ENCODE measurements at regions not wholly inside any gene's neighbourhood (a gene's known extent, or its start where the extent isn't known, plus 50 kb on each side); places are given as distances from the start of the nearest gene placed in this dataset.
"Not testable (repeated sequence)": the region's sequence is repeated elsewhere in the genome, so short reads cannot be mapped to it uniquely, and the experiment has no call there.

DNA sequence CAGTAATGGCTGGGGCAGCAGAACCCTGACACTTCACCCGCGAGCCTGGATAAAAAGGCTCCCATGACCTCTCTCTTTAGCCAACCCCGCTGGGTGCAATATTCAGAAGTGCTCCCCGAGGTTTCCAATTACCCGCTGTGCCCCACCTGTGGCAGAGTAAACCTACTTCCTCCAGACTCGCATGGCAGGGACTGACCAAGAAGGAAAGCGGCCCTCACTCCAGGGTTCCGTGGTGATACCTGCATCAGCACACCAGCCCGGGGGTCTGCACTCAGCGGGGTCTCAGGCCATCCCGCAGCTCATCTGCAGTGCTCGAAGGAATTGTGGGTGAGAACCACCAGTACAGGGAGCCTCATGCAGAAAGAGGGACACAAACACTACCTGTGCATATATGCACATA, 136.3 kb upstream of the FMN2 start:
- Mint-ChIP-seq H3K27me3 (peaks cover 5% of the 10 kb centered on the region), H3K4me3 (no peak overlapping the region), H3K4me1 (no peaks in the 10 kb centered on the region), H3K36me3 (no peaks in the 10 kb centered on the region), H3K27ac (no peak overlapping the region), H3K9me3 (ENCODE audit: low read depth) (no peaks in the 10 kb centered on the region)
- no peak for DNase-seq
- CTCF ChIA-PET: no interaction called here
- no peak for ATAC-seq

DNA sequence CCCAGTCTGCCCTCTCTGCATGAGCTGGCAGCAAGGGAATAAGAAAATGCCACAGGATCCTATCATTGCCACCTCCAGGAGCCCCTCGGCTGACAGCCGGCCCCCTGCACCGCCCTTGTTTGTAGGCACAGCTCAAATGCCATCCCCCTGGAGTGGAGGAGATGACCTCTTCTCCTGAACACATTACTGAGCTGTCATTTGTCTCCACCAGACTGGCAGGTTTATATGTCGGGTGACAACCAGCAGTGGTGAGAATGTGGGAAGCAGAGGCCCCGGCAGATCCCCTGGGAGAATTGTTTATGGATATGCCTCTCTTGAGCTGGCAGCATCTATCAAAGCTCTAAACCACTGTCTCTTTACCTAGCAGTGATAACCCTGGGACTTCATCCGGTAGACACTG, 135.4 kb upstream of the FMN2 start:
- H3K4me1 Mint-ChIP-seq: no peaks in the 10 kb centered on the region
- no peak overlapping the region for H3K27ac Mint-ChIP-seq
- CTCF ChIA-PET: no interaction called here
- no peaks in the 10 kb centered on the region for H3K9me3 Mint-ChIP-seq (ENCODE audit: low read depth)
- H3K4me3 Mint-ChIP-seq: no peak overlapping the region
- H3K27me3 Mint-ChIP-seq: peaks cover 7% of the 10 kb centered on the region
- no peaks in the 10 kb centered on the region for H3K36me3 Mint-ChIP-seq
- DNase-seq: no peak
- no peak for ATAC-seq

DNA sequence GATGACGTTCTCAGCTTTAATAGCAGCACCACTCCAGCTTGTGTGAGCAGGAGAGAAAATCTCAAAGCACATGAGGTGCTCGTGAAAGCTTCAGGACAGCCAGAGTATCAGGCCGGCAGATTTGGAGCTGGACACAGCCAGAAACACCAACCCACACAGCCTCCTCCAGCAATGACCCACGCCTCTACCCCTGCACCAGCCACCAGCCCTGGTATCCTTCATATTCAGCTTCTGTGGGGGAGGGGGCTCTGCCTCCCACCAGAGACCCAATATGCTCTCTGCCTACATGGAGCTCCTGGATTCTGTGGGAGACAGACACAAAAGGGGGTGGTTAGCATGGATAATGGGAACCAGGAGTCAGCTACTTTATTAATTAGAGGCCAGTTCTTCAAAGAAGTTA, 133.6 kb upstream of the FMN2 start:
- Mint-ChIP-seq H3K27me3 (peaks cover 7% of the 10 kb centered on the region), H3K9me3 (ENCODE audit: low read depth) (no peaks in the 10 kb centered on the region), H3K27ac (no peak overlapping the region), H3K36me3 (no peaks in the 10 kb centered on the region), H3K4me1 (no peaks in the 10 kb centered on the region), H3K4me3 (no peak overlapping the region)
- ATAC-seq (no peak), DNase-seq (no peak)
- CTCF ChIA-PET: interaction anchor here (0.9 kb wide), 1 partner anchor 19 kb away, joined by 4 read pairs; no protein-coding TSS in a partner anchor

DNA sequence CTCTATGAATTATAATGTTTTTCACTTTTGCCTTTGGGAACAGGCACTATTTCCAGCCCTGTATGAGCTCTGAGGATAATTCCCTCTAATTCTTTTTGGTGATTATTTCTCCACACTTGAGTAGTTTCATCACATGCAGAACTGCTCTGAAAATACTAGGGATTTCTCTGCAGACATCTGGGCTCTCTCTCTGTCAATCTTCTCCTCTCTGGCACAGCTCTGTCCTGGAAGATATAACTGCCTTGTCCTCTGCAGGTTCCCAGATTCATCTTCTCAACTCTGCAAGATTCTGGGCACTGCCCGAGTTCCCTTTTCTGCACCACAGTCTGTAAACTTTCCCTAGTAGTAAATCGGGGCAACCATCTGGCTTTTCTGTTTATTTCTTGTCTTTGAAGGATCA, 131.3 kb upstream of the FMN2 start:
- Mint-ChIP-seq H3K4me1 (no peaks in the 10 kb centered on the region), H3K27ac (no peak overlapping the region), H3K36me3 (no peaks in the 10 kb centered on the region), H3K9me3 (ENCODE audit: low read depth) (no peaks in the 10 kb centered on the region), H3K27me3 (peaks cover 7% of the 10 kb centered on the region), H3K4me3 (no peak overlapping the region)
- DNase-seq: no peak
- CTCF ChIA-PET: interaction anchor here (1.7 kb wide), 1 partner anchor 15 kb away, joined by 5 read pairs; no protein-coding TSS in a partner anchor
- ATAC-seq: no peak

DNA sequence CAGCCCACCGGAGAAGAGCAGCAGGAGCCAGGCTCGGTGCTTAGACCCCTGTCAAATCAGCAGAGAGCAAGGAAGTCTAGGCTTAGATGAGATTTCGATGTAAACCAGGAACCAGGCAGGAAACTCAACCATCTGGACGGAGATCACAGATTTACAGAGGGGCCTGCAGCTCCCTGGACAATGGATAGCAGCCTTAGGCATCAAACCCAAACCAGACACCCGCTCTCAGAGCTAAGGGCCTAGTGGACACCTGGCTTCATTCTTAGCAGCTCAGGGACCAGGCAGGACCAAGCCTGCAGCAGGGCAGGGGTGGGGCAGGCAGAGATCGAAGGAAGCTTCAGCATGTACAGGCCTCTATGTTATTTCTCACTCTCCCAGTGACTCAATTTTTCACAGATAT, 127.8 kb upstream of the FMN2 start:
- H3K27me3 Mint-ChIP-seq: peaks cover 8% of the 10 kb centered on the region
- ATAC-seq (no peak), DNase-seq (no peak)
- H3K27ac Mint-ChIP-seq: no peak overlapping the region
- no peaks in the 10 kb centered on the region for H3K9me3 Mint-ChIP-seq (ENCODE audit: low read depth)
- no peak overlapping the region for H3K4me3 Mint-ChIP-seq
- CTCF ChIA-PET: no interaction called here
- no peaks in the 10 kb centered on the region for H3K36me3 Mint-ChIP-seq
- H3K4me1 Mint-ChIP-seq: no peaks in the 10 kb centered on the region

DNA sequence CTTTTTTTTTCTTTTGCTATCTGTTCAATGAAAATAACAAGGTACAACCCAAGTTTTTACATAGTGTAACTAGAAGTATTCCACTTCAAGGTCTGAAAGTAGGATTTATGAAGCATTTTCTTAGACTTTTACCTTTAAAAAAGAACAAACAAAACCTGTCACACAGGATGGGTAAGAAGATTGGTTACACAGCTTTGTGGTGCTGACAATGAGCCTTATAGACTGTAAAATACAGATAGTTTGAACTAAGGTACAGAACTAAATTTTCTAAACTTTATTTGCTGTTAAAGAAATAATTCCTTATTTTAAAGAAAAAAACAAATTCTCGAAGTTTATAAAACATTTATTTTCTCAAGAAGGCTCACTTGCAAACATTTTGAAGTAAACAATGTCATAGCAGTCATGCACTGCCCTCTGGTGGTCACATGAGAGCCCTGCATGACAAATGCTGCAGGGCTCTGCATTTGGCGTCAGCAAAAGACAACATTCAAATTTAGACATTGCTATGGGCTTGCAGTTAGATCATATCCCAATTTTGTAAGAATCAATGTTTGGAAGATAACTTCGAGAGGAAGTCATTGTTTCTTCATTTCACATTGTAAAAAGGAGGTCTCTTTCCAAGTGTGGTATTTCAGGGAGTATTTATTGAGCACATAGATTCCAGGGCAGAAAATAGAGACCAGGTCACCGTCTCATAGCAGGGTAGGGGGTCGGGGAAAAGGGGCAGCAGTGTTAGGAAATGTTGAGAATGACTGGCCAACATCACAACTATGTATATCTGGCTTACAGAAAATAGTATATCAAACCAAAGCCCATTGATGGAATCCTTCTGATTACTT, 115.3 kb upstream of the FMN2 start:
- CTCF ChIA-PET: interaction anchor here (0.5 to 3.2 kb wide), 4 partner anchors 16 to 24 kb away, joined by 3 to 19 read pairs (median 4); no protein-coding TSS in a partner anchor
- ATAC-seq: no peak
- no peak overlapping the region for H3K27ac Mint-ChIP-seq
- H3K4me3 Mint-ChIP-seq: no peak overlapping the region
- DNase-seq: peak; percentile 62
- no peaks in the 10 kb centered on the region for H3K4me1 Mint-ChIP-seq
- H3K36me3 Mint-ChIP-seq: peaks cover 1% of the 10 kb centered on the region
- H3K27me3 Mint-ChIP-seq: no peaks in the 10 kb centered on the region
- H3K9me3 Mint-ChIP-seq (ENCODE audit: low read depth): peaks cover 6% of the 10 kb centered on the region

DNA sequence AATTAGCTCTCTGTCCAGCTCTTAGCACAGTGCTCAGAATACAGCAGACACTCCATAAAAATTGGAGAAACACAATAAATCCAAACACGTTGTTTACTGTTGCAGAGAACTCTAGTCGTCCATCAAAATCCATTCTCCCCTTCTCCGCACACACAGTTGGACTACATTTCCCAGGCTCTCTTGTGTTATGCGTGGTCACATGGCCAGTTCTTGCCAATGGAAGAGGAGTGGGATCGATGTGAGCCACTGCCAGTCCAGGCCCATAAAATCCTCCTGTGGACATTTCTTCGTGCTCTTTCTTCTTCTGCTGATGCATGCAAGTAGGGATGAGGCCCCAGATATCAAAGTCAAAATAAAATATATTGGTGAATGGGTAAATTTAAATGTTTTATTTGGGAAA, 114.3 kb upstream of the FMN2 start:
- no peak for DNase-seq
- Mint-ChIP-seq H3K9me3 (ENCODE audit: low read depth) (peaks cover 6% of the 10 kb centered on the region), H3K27me3 (no peaks in the 10 kb centered on the region), H3K4me1 (no peaks in the 10 kb centered on the region), H3K27ac (no peak overlapping the region), H3K4me3 (no peak overlapping the region), H3K36me3 (peaks cover 1% of the 10 kb centered on the region)
- no peak for ATAC-seq
- CTCF ChIA-PET: interaction anchor here (1.7 to 3.2 kb wide), 2 partner anchors 19 to 25 kb away, joined by 4 to 19 read pairs; no protein-coding TSS in a partner anchor

DNA sequence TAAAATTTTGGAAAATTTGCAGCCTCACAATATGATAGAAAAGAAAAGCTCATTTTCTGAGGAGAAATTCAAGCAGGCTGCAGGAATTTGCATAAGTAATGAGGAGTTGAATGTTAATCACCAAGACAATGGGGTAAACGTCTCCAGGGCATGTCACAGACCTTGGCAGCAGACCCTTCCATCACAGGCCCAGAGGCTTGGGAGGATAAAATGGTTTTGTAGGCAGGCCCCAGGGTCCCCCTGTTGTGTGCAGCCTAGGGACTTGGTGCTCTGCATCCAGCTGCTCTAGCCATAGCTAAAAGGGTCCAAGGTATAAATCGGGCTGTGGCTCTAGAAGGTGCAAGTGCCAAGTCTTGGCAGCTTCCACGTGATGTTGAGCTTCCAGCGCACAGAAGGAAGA, 112.2 kb upstream of the FMN2 start:
- CTCF ChIA-PET: no interaction called here
- Mint-ChIP-seq H3K36me3 (peaks cover 1% of the 10 kb centered on the region), H3K27me3 (no peaks in the 10 kb centered on the region), H3K9me3 (ENCODE audit: low read depth) (peaks cover 13% of the 10 kb centered on the region), H3K4me3 (no peak overlapping the region), H3K27ac (no peak overlapping the region), H3K4me1 (no peaks in the 10 kb centered on the region)
- no peak for ATAC-seq
- no peak for DNase-seq

DNA sequence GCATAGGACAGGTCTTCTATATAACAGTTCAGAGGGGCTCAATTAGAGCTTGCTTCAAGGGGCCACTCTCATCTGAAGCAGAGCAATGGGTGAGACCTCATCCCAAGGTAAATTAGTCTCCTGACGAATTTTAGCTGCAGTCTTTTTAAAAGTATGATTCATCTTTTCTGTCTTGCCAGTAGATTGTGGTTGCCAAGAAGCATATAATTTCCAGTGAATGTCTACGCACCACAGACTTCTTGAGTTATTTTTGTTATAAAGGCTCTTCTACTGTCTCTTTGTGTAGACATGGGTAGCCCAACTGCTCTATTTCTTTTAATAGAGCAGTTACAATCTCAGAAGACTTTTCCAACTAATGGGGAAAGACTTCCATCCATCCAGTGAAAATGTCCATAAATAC, 108.9 kb upstream of the FMN2 start:
- Mint-ChIP-seq H3K4me3 (no peak overlapping the region), H3K36me3 (peaks cover 1% of the 10 kb centered on the region), H3K9me3 (ENCODE audit: low read depth) (peaks cover 21% of the 10 kb centered on the region), H3K4me1 (no peaks in the 10 kb centered on the region), H3K27me3 (no peaks in the 10 kb centered on the region), H3K27ac (no peak overlapping the region)
- DNase-seq (no peak), ATAC-seq (no peak)
- CTCF ChIA-PET: no interaction called here

DNA sequence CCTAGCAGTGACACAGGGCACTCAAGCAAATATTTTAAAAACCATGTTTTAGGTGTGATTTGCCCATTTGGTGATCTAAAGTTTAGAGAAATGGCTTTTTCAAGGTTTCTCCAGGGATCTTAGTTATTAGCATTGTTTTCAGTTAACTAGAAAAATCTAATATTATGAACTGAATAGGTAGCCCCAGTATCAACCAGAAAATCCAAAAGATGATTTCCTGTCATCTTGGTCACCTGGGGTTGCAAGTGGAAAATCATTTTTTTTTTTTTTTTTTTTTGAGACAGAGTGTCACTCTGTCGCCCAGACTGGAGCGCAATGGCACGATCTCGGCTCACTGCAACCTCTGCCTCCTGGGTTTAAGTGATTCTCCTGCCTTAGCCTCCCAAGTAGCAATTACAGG, 106.6 kb upstream of the FMN2 start:
- no peak overlapping the region for H3K27ac Mint-ChIP-seq
- H3K4me1 Mint-ChIP-seq: no peaks in the 10 kb centered on the region
- ATAC-seq: no peak
- H3K36me3 Mint-ChIP-seq: no peaks in the 10 kb centered on the region
- no peaks in the 10 kb centered on the region for H3K27me3 Mint-ChIP-seq
- DNase-seq: no peak
- H3K4me3 Mint-ChIP-seq: no peak overlapping the region
- H3K9me3 Mint-ChIP-seq (ENCODE audit: low read depth): peaks cover 15% of the 10 kb centered on the region
- CTCF ChIA-PET: no interaction called here

DNA sequence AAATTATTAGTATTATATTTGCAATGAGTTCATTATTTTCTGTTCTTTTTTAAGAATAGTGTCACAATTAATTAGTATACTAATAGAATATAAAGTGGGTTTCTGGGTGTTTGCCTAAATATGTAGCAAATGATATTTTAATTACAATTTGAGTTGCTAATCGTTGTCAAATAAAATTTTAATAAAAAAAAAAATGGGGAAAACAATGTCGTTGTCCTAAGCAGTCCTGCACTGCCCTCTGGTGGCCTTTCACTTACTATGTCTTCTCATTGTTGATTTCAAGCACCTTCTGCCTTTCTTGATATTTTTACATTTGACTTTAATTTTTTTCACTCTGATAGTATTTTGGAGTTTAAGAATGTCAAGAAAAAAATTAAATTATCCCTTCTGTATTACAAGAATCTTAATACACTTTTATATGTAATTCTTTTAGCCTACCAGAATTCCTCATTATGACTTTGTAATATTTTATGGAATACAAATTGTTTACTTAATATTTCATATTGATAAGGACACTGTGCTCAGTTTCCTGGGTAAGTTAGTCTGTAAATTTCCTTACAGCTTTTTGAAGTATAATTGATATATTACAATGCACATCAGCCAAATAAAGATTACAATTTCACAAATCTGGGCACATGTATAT, 104.5 kb upstream of the FMN2 start:
- Mint-ChIP-seq H3K4me3 (no peak overlapping the region), H3K9me3 (ENCODE audit: low read depth) (peaks cover 15% of the 10 kb centered on the region), H3K27me3 (no peaks in the 10 kb centered on the region), H3K4me1 (no peaks in the 10 kb centered on the region), H3K27ac (no peak overlapping the region), H3K36me3 (no peaks in the 10 kb centered on the region)
- ATAC-seq (no peak), DNase-seq (peak; percentile 43)
- CTCF ChIA-PET: no interaction called here

DNA sequence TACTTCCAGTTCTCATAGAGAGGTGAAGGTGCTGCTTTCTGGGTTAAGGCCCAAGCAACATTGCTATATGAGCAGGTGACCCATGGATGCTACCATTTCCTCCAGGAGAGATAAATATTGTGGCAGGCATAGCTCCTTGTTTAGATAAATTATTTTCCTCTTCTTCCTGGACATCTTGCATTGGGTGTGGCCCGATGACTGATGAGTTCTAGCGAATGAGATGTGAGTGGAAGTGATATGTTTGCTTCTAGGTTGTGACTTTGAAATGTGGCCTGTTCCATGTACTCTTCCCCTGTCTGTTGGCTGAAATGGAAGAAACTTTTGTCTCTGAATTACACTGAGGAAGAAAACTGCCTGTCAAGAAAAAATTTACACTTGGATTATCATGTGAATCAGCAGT, 101.7 kb upstream of the FMN2 start:
- CTCF ChIA-PET: no interaction called here
- Mint-ChIP-seq H3K4me1 (no peaks in the 10 kb centered on the region), H3K4me3 (no peak overlapping the region), H3K9me3 (ENCODE audit: low read depth) (peaks cover 7% of the 10 kb centered on the region), H3K27me3 (peaks cover 9% of the 10 kb centered on the region), H3K36me3 (no peaks in the 10 kb centered on the region), H3K27ac (no peak overlapping the region)
- DNase-seq (no peak), ATAC-seq (no peak)

DNA sequence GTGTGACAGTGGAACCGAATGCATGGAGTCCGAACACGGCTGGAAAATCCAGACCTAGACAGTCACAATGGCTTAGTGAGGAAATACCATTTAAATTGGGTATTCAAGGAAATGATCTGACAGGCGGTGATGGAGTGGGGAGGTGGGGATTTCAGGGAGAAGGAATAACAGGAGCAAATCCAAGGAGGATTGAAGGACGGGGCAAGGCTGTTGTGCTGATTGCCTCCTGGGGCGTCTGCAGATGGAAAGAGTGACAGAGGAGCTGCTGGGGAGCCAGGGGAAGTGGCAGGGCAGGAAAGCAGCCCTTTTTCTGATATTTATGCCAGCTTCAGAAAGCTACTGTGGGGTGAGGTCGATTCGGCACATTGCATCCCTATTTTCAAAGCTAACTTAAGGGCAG, 99.1 kb upstream of the FMN2 start:
- ATAC-seq; DNase-seq; H3K4me3 Mint-ChIP-seq; H3K27ac Mint-ChIP-seq; H3K9me3 Mint-ChIP-seq (ENCODE audit: low read depth); CTCF ChIA-PET; H3K4me1 Mint-ChIP-seq; H3K36me3 Mint-ChIP-seq: not testable (repeated sequence)
- H3K27me3 Mint-ChIP-seq: peaks cover 27% of the 10 kb centered on the region

DNA sequence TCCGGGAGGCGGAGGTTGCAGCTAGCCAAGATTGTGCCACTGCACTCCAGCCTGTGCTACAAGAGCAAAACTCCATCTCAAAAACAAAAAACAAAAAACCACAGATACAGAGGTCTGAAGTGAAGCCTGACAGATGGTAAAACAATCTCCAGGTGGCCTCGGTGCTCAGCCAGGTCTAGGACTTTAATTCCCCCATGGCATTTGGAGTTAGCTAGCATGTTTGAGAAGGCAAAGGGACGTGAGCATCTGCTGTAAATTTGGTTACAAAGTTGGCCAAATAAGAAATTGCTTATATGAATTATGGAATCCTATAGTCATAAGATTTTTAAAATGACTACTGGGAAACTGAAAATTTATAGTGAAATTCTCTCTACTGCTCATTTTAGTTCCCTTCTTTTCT, 98.3 kb upstream of the FMN2 start:
- Mint-ChIP-seq H3K36me3 (peaks cover 2% of the 10 kb centered on the region), H3K9me3 (ENCODE audit: low read depth) (no peaks in the 10 kb centered on the region), H3K4me3 (no peak overlapping the region), H3K4me1 (peaks cover 2% of the 10 kb centered on the region), H3K27ac (no peak overlapping the region), H3K27me3 (peaks cover 30% of the 10 kb centered on the region)
- no peak for ATAC-seq
- CTCF ChIA-PET: no interaction called here
- no peak for DNase-seq

All from activated CD8-positive, alpha-beta memory T cell treated with anti-CD3 and anti-CD28 coated beads, Interleukin-2, amount 10 ng/mL, durations not matched to agents 7 days and 5 days (primary cell).